ENCODE measurements at regions not wholly inside any gene's neighbourhood (a gene's known extent, or its start where the extent isn't known, plus 50 kb on each side); places are given as distances from the start of the nearest gene placed in this dataset.

DNA sequence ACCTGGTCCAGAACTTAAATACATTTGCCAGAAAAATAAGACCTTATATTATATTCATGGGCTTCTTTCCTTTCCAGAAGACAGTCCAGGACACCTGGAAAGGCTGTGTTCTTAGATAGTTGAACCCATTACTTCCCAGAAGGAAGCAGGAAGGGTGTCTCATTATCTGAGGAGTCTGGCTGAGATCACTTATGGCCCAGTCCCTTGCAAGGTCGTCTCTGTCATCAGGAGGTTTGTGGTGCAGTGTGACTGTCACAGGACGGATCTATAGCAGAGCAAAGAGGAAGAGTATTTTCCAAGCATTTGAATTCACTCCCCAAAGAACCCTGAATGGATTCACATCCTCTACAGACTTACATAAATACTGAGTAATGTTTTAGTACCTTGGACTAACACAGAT lies 270.7 kb upstream of the MTNR1B start:
- TF ChIP-seq CTCF (IDR thresholded peaks at IDR 0.05; ENCODE audit: insufficient read depth, low read length, poor library complexity, severe bottlenecking), result no peak
- TF ChIP-seq EZH2phosphoT487 (conservative IDR thresholded peaks at IDR 0.05; ENCODE audit: low read length), result no peak

Measured in SU-DHL-6 (cell line).